NCI-H128 (cell line): ENCODE measurements at regions not wholly inside any gene's neighbourhood (a gene's known extent, or its start where the extent isn't known, plus 50 kb on each side); places are given as distances from the start of the nearest gene placed in this dataset.
A peak's percentile ranks its signal among the peaks of the same experiment; 100 is the strongest.
"Not testable (repeated sequence)": the region's sequence is repeated elsewhere in the genome, so short reads cannot be mapped to it uniquely, and the experiment has no call there.

Source experiments
- DNase-seq: peaks from one replicate; lab custom pipeline; 2025; ENCODE audit not compliant: unreplicated experiment; lab: John Stamatoyannopoulos, UW

GRCh38 chr4:53720776-53721175 is 129.5 kb upstream of the LNX1 start:
- no peak for DNase-seq

DNA sequence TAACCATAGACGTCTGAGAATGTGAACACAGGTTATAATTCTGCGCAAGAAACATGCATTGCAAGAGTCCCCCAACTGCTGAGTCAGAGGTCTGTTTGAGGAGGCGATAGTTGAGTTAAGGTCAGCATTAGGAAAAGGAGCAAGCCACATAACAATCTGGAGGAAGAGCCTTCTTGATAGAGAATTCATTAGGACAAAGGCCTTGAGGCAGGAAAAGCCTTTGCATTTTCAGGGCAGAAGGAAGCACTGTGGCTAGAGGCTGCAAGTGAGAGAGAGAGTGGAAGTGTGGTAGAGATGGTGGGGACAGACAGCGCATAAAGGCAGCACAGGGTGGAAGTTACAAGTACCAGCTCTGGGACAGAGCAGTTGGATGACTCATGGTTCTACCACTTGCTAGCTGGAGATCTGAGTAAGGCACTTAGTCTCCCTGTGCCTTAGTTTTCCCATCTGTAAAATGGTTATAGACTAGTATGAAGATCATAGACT is 125.8 kb upstream of the LNX1 start:
- DNase-seq, result no peak

DNA sequence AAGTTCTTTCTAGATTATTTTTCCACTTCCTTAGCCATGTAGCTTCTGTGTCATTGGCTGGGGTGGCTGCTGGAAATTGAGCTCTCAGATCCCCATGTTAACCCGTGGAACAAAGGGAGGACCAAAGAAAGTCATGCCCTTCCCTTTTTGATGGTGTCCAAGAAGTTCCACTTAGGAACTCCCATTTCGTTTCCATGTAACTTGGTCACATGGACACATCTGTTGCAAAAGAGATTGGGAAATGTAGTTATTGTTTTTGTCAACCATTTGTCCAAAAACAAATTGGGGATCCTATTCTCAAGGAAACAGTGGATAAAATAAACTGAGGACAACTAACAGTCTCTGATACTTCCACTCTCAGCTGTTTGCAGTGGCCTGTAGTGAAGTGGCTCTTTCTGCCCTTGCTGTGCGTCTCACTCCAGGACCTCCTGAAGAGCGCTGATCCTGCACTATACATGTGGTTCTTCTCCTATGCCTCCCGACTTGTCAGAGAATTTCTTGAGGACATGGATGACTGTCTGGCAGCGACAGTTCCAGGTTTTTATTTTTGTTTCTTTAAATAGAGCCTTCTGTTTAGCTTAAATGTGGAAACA is 125.3 kb upstream of the LNX1 start:
- no peak for DNase-seq

- no peak for DNase-seq
These were observed 124.7 kb upstream of the LNX1 start for GRCh38 chr4:53716011-53716410.

DNA sequence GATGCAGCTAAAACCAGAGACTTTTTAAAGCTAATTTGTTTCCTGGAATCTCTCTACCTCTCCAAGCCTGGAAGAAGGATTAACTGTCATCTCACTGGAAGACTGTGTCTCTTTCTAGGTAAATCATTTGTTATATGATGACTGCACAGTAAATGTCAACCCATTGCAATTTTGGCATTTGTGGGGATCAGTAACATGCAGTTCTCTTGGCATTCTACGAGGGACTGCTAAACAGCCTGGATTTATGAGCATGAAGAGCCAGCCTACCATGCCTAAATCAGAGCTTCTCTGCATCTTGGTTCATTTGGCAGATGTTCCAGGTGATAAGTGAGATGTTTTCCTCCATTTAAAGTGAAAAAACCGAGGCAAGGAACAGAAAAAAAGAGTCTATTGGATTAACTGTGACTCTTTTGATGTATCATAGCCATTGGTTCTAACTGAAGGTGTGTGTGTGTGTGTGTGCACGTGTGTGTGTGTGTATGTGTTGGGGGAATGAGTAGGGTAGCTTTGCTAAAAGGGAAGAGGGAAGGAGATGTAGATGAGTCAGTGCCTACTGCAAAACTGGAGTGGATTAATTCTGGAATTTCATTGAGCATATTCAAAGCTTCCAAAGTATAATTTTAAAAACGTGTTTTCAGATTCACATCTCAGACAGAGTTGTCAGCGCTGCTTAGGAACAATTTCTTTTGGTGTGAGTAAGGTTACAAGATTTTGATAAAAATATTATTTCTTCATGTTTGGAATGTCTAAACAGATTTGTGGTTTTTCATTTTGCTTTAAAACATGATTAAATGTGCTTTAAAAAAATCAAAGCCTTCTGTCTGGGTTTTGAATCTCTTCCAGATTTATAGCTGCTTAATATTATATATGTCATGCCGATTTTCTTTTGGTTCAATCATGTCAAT is 123.2 kb upstream of the LNX1 start:
- DNase-seq, result no peak

- no peak for DNase-seq
These were observed 122.5 kb upstream of the LNX1 start for GRCh38 chr4:53713767-53714166.

GRCh38 chr4:53713296-53713695 is 122.0 kb upstream of the LNX1 start:
- no peak for DNase-seq

- no peak for DNase-seq
These were observed 121.2 kb upstream of the LNX1 start for GRCh38 chr4:53712408-53713020.

GRCh38 chr4:53711926-53712325 is 120.6 kb upstream of the LNX1 start:
- DNase-seq, result no peak

DNA sequence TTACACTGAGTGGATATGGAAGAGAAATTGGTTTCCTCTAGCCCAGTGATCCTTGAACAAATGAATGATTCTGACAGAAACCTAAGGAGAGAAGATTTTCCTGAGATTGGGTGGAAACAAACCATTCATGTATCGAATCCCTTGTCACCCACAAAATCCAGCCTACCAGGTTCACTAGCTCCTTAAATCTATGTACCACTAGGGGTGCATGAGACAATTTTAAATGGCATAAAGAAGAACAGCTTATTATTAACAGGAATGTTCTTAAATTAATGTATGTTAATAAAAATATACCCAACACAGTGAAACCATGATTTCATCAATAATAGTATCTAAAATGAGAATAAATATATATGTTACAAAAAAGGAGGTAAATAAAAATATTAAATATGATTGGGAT is 118.4 kb upstream of the LNX1 start:
- no peak for DNase-seq

DNA sequence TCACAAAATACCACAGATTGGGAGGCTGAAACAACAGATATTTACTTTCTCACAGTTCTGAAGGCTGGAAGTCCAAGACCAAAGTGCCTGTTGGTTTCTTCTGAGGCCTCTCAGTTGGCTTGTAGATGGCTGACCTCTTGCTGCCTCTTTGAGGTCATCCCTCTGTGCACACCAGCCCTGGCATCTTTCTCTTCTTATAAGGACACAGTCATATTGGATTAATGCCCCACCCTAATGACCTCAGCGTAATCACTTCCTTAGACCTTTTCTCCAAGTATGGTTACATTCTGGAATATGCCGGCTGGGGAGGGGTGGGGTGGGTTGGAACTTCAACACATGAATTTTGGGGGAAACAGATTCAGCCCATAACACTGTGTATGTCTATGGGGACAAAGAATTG is 116.2 kb upstream of the LNX1 start:
- no peak for DNase-seq

DNA sequence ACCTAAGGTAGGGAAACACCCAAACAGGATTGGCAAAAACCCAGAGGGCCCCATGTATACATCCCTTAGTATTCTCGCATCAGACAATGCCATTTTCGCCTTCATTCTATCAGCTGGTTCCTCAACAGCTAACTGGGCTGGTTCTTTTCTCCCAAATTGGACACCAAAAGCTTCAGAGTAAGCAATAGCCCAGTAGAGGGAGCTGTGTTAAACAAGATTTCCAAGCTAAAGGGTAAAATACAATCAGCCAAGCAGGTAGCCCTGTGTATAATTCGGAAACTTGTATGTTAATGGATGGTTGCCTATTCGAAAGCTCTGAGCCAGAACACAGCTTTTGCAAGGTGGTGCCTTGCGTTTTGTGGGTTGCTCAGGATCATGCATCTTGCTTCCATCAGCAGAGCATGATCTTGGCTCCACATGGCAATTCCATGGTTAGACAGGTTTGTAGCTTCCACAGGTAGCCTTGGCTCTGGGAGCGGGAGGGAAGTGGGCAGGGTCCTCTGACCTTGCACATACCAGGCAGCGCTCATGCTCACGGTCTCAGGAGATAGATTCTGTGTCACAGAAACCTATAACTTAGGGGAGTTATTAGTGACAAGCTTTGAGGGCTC is 115.2 kb upstream of the LNX1 start:
- DNase-seq, result no peak

DNA sequence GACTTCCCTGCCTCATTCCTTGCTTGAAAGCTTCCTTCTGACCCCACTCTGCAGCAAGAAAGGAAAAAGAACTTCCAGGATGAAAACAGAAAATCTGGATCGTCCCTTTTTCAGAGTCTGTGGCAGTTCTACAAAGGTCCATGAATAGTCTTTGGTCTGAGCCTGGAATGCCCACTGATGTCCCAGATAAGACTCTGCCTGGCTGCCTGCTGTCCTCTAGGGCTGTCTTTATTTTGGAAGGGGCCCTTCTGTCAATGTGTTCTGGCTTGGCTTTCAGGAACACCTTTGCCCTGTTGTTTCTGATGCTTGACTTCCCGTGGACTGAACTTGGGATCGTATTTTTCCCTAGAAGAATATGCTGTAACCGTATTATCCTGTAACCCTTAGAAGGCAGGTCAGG is 114.7 kb upstream of the LNX1 start:
- DNase-seq, result no peak

DNA sequence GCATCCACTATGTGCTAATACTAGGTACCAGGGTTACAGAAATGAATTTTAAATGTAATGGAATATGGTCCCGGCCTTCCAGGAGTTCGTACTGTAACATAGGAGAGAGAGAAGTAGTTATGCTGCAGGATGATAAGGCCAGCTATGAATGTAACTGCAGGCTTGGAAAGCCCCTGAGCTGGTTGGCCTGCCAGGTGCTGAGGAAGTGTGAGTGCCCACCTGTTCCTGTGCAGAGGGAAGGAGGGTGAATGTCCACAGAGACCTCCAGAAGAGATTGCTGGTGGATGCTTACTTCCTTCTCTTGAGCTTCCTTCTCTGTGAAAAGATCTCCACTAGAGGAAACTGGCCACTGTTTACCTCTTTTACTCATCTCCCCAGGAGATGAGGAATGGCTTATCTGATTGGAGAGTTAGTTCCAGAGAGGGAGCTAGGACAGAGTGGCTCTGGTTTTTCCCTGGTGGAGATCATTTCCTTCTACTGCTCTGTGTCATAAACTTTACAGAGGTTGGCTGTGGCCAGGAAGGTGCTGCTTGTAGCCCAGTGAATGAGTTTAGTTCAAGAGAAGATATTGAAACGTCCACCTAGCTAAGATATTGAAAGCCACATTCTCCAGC is 114.0 kb upstream of the LNX1 start:
- no peak for DNase-seq

GRCh38 chr4:53704329-53704728 is 113.0 kb upstream of the LNX1 start:
- DNase-seq, result no peak

GRCh38 chr4:53703267-53703655 is 112.0 kb upstream of the LNX1 start:
- DNase-seq, result no peak

DNA sequence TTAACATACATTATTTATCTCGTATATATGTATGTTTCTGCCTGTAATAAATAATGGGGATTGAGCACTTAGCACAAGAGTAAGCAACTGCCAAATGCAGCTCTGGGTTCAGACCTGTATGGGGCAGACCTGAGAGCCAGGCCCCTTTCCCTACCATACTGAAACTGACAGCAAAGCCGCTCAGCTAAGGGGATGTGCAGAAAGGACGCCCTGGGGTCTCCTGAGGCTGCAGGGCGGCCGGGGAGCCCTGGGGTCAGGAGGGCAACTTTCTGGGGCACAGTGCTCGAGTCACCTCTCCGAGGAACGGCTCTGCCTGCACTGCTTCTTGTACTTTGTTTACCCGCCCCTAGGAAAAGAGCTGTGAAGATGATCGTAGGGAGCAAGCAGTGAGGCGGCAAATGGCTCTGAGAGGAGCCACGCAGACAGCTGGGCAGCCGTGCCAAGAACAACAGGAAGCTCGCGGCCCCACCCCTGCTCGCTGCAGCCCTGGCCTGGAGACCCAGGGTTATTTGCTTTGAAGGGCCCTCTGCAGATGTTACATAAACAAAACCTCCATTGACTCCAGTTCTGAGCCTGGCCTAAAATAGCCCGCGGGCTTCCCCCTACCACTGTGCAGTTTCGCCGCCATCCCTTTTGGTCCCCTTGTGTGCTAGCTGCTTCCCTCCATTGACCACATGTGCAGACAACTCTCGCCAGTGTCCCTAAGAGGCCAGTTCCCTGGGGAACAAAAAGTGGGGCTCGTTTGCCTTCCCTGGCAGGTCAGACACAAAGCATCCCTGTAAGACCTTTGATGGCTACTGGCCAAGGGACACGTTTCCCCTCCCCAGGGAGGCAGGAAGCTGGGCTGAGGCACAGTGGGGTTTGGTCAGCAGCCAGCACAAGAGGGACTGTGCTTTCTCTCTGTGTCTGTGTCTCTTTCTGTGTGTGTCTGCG is 111.3 kb upstream of the LNX1 start:
- peak; percentile 18 for DNase-seq

DNA sequence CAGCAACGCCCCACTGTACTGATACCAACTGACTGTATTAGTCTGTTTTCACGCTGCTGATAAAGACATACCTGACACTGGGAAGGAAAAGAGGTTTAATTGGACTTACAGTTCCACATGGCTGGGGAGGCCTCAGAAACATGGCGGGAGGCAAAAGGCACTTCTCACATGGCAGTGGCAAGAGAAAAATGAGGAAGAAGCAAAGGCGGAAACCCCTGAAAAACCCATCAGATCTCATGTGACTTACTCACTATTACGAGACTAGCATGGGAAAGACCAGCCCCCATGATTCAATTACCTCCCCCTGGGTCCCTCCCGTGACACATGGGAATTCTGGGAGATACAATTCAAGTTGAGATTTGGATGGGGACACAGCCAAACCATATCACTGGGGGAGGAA is 110.0 kb upstream of the LNX1 start:
- not testable (repeated sequence) for DNase-seq

GRCh38 chr4:53699310-53699709 is 108.0 kb upstream of the LNX1 start:
- not testable (repeated sequence) for DNase-seq

DNA sequence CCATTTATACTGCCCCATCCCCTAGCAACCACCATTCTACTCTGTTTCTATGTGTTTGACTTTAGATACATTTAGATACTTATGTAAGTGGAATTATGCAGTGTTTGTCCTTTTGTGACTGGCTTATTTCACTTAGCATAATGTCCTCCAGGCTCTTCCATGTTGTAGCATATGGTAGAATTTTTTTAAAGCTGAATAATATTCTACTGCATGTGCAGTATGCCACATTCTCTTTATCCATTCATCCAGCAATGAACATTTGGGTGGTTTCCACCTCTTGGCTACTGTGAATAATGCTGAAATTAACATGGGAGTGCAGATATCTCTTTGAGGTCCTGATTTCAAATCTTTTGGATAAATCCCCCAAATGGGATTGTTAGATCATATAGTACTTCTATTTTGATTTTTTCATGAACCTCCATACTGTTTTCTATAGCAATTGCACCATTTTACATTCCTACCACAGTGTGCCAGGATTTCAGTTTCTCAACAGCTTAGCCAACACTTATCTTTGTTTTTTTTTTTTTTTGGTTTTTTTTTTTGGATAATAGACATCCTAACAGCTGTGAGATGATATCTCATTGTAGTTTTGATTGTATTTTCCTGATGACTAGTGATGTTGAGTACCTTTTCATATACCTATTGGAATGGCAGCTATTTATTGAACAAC is 105.9 kb upstream of the LNX1 start:
- no peak for DNase-seq
